ENCODE measurements at regions not wholly inside any gene's neighbourhood (a gene's known extent, or its start where the extent isn't known, plus 50 kb on each side); places are given as distances from the start of the nearest gene placed in this dataset.

- no peak for TF ChIP-seq POLR2A (IDR thresholded peaks at IDR 0.05)
- TF ChIP-seq POLR2AphosphoS5 (IDR thresholded peaks at IDR 0.05): no peak
- TF ChIP-seq CTCF (IDR thresholded peaks at IDR 0.05): no peak
Measured at GRCh38 chr4:62161446-62161845, 961.3 kb downstream of the ADGRL3 start.
